ENCODE measurements at regions not wholly inside any gene's neighbourhood (a gene's known extent, or its start where the extent isn't known, plus 50 kb on each side); places are given as distances from the start of the nearest gene placed in this dataset.

GRCh38 chr10:58457761-58458616 lies 54.7 kb upstream of the BICC1 start:
- no peaks in the 10 kb centered on the region for H3K4me1 Mint-ChIP-seq (ENCODE audit: low read depth, unreplicated experiment)
- H2AFZ ChIP-seq (ENCODE audit: low read depth, low read length) = no peak overlapping the region
- H3K27ac Mint-ChIP-seq (ENCODE audit: unreplicated experiment) = peak overlapping the region; percentile 47
- H3K4me3 ChIP-seq (ENCODE audit: insufficient read depth, low read depth, low read length) = peak overlapping the region; percentile 20
- TF ChIP-seq CTCF (IDR thresholded peaks at IDR 0.05; ENCODE audit: insufficient read depth, low read depth, low read length) (no peak), EZH2 (IDR thresholded peaks at IDR 0.05; ENCODE audit: insufficient read depth, low read length) (no peak)
- no peaks in the 10 kb centered on the region for H4K20me1 ChIP-seq (ENCODE audit: insufficient read depth, low read length)
- no peaks in the 10 kb centered on the region for H3K9me3 ChIP-seq (ENCODE audit: insufficient read depth, low read depth, low read length)
- H3K36me3 ChIP-seq (ENCODE audit: insufficient read depth, low read length) = no peaks in the 10 kb centered on the region
- no peaks in the 10 kb centered on the region for H3K79me2 ChIP-seq (ENCODE audit: insufficient read depth, low read length)
- H3K27me3 Mint-ChIP-seq (ENCODE audit: low read depth, unreplicated experiment) = no peaks in the 10 kb centered on the region
- peaks cover 7% of the 10 kb centered on the region for H3K4me1 ChIP-seq (ENCODE audit: insufficient read depth, low read length)
- FAIRE-seq (peak; percentile 98), DNase-seq (ENCODE audit: low read depth) (peak; percentile 100)
- H3K36me3 Mint-ChIP-seq (ENCODE audit: low read depth, unreplicated experiment) = no peaks in the 10 kb centered on the region
- H3K4me2 ChIP-seq (ENCODE audit: low read length) = peak overlapping the region; percentile 63
- H3K9ac ChIP-seq (ENCODE audit: low read length) = peak overlapping the region; percentile 11
- H3K27me3 ChIP-seq (ENCODE audit: insufficient read depth, low read length) = no peaks in the 10 kb centered on the region
- H3K27ac ChIP-seq (ENCODE audit: low read depth, low read length) = peak overlapping the region; percentile 77
- peaks cover 2% of the 10 kb centered on the region for H3K9me3 Mint-ChIP-seq (ENCODE audit: unreplicated experiment)
- H3K4me3 Mint-ChIP-seq (ENCODE audit: unreplicated experiment) = no peak overlapping the region

- TF ChIP-seq CTCF (IDR thresholded peaks at IDR 0.05; ENCODE audit: insufficient read depth, low read depth, low read length) = no peak
- TF ChIP-seq EZH2 (IDR thresholded peaks at IDR 0.05; ENCODE audit: insufficient read depth, low read length) = no peak
- peaks cover 7% of the 10 kb centered on the region for H3K4me1 ChIP-seq (ENCODE audit: insufficient read depth, low read length)
- H3K36me3 ChIP-seq (ENCODE audit: insufficient read depth, low read length) = no peaks in the 10 kb centered on the region
- H3K4me3 Mint-ChIP-seq (ENCODE audit: unreplicated experiment) = no peak overlapping the region
- H2AFZ ChIP-seq (ENCODE audit: low read depth, low read length) = no peak overlapping the region
- no peak overlapping the region for H3K27ac ChIP-seq (ENCODE audit: low read depth, low read length)
- H3K4me2 ChIP-seq (ENCODE audit: low read length) = no peak overlapping the region
- H3K9me3 ChIP-seq (ENCODE audit: insufficient read depth, low read depth, low read length) = no peaks in the 10 kb centered on the region
- no peaks in the 10 kb centered on the region for H4K20me1 ChIP-seq (ENCODE audit: insufficient read depth, low read length)
- H3K27me3 Mint-ChIP-seq (ENCODE audit: low read depth, unreplicated experiment) = no peaks in the 10 kb centered on the region
- no peaks in the 10 kb centered on the region for H3K27me3 ChIP-seq (ENCODE audit: insufficient read depth, low read length)
- no peaks in the 10 kb centered on the region for H3K79me2 ChIP-seq (ENCODE audit: insufficient read depth, low read length)
- H3K4me3 ChIP-seq (ENCODE audit: insufficient read depth, low read depth, low read length) = no peak overlapping the region
- H3K9me3 Mint-ChIP-seq (ENCODE audit: unreplicated experiment) = peaks cover 3% of the 10 kb centered on the region
- FAIRE-seq (no peak), DNase-seq (ENCODE audit: low read depth) (no peak)
- no peaks in the 10 kb centered on the region for H3K4me1 Mint-ChIP-seq (ENCODE audit: low read depth, unreplicated experiment)
- no peak overlapping the region for H3K9ac ChIP-seq (ENCODE audit: low read length)
- no peak overlapping the region for H3K27ac Mint-ChIP-seq (ENCODE audit: unreplicated experiment)
- no peaks in the 10 kb centered on the region for H3K36me3 Mint-ChIP-seq (ENCODE audit: low read depth, unreplicated experiment)
These were observed 53.6 kb upstream of the BICC1 start for GRCh38 chr10:58459069-58459468.

DNA sequence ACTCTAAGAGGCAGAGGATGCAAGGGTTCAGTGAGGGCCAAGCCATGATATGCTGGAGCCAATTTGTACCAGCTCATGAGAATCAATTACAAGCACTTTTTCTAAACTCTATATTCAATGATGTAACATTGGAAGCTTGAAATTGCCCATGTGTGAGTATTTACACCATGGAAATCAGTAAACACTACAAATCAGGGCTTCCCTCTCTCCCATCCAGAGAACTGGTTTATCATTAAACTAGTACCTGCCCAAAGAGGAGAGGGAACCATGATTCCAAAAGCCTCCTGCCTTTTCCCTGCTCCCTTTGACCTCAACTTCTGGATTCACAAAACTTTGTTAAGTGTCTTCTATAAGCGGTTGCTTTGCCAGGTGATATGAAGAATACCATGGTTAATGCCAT lies 52.5 kb upstream of the BICC1 start:
- H3K79me2 ChIP-seq (ENCODE audit: insufficient read depth, low read length) = no peaks in the 10 kb centered on the region
- Mint-ChIP-seq H3K4me1 (ENCODE audit: low read depth, unreplicated experiment) (no peaks in the 10 kb centered on the region), H3K27ac (ENCODE audit: unreplicated experiment) (no peak overlapping the region), H3K9me3 (ENCODE audit: unreplicated experiment) (peaks cover 3% of the 10 kb centered on the region), H3K27me3 (ENCODE audit: low read depth, unreplicated experiment) (no peaks in the 10 kb centered on the region), H3K36me3 (ENCODE audit: low read depth, unreplicated experiment) (no peaks in the 10 kb centered on the region), H3K4me3 (ENCODE audit: unreplicated experiment) (no peak overlapping the region)
- H4K20me1 ChIP-seq (ENCODE audit: insufficient read depth, low read length) = no peaks in the 10 kb centered on the region
- DNase-seq (ENCODE audit: low read depth) (no peak), FAIRE-seq (no peak)
- H3K4me1 ChIP-seq (ENCODE audit: insufficient read depth, low read length) = peaks cover 7% of the 10 kb centered on the region
- H3K36me3 ChIP-seq (ENCODE audit: insufficient read depth, low read length) = no peaks in the 10 kb centered on the region
- no peaks in the 10 kb centered on the region for H3K27me3 ChIP-seq (ENCODE audit: insufficient read depth, low read length)
- no peaks in the 10 kb centered on the region for H3K9me3 ChIP-seq (ENCODE audit: insufficient read depth, low read depth, low read length)
- no peak overlapping the region for H3K4me2 ChIP-seq (ENCODE audit: low read length)
- H2AFZ ChIP-seq (ENCODE audit: low read depth, low read length) = no peak overlapping the region
- no peak overlapping the region for H3K27ac ChIP-seq (ENCODE audit: low read depth, low read length)
- H3K4me3 ChIP-seq (ENCODE audit: insufficient read depth, low read depth, low read length) = no peak overlapping the region
- no peak overlapping the region for H3K9ac ChIP-seq (ENCODE audit: low read length)
- TF ChIP-seq CTCF (IDR thresholded peaks at IDR 0.05; ENCODE audit: insufficient read depth, low read depth, low read length) = no peak
- TF ChIP-seq EZH2 (IDR thresholded peaks at IDR 0.05; ENCODE audit: insufficient read depth, low read length) = no peak
